GM19351 (cell line): ENCODE measurements at regions not wholly inside any gene's neighbourhood (a gene's known extent, or its start where the extent isn't known, plus 50 kb on each side); places are given as distances from the start of the nearest gene placed in this dataset.

Source experiments
- ATAC-seq: cut with Tn5 transposase; IDR thresholded peaks from one replicate; pipeline ENCODE4 v1.9.1; 2021; ENCODE audit warnings: mild to moderate bottlenecking, moderate library complexity; ENCODE audit not compliant: unreplicated experiment

GRCh38 chr13:34001389-34001788 lies 183.4 kb downstream of the RFC3 start:
- ATAC-seq = no peak

GRCh38 chr13:34002141-34002540 lies 184.2 kb downstream of the RFC3 start:
- no peak for ATAC-seq

GRCh38 chr13:34002924-34003323 lies 185.0 kb downstream of the RFC3 start:
- no peak for ATAC-seq

- no peak for ATAC-seq
These were observed 185.7 kb downstream of the RFC3 start for GRCh38 chr13:34003656-34004055.

GRCh38 chr13:34004676-34005075 lies 186.7 kb downstream of the RFC3 start:
- ATAC-seq = no peak

- no peak for ATAC-seq
These were observed 188.1 kb downstream of the RFC3 start for GRCh38 chr13:34006011-34006410.

GRCh38 chr13:34011552-34012085 lies 193.7 kb downstream of the RFC3 start:
- no peak for ATAC-seq

- no peak for ATAC-seq
These were observed 194.4 kb downstream of the RFC3 start for GRCh38 chr13:34012382-34012781.

GRCh38 chr13:34013061-34013460 lies 195.1 kb downstream of the RFC3 start:
- no peak for ATAC-seq

- no peak for ATAC-seq
These were observed 199.3 kb downstream of the RFC3 start for GRCh38 chr13:34017231-34017630.

- no peak for ATAC-seq
These were observed 201.9 kb downstream of the RFC3 start for GRCh38 chr13:34019870-34020269.

GRCh38 chr13:34020388-34020787 lies 202.4 kb downstream of the RFC3 start:
- ATAC-seq = no peak

GRCh38 chr13:34021619-34022018 lies 203.7 kb downstream of the RFC3 start:
- no peak for ATAC-seq

GRCh38 chr13:34025746-34026145 lies 207.8 kb downstream of the RFC3 start:
- no peak for ATAC-seq

- ATAC-seq = no peak
These were observed 208.4 kb downstream of the RFC3 start for GRCh38 chr13:34026308-34026707.

GRCh38 chr13:34028496-34029442 lies 210.8 kb downstream of the RFC3 start:
- ATAC-seq = no peak

GRCh38 chr13:34030782-34031181 lies 212.8 kb downstream of the RFC3 start:
- ATAC-seq = no peak

GRCh38 chr13:34031610-34032009 lies 213.7 kb downstream of the RFC3 start:
- no peak for ATAC-seq

GRCh38 chr13:34034411-34034810 lies 216.5 kb downstream of the RFC3 start:
- no peak for ATAC-seq

GRCh38 chr13:34035178-34035577 lies 217.2 kb downstream of the RFC3 start:
- no peak for ATAC-seq

- ATAC-seq = no peak
These were observed 217.9 kb downstream of the RFC3 start for GRCh38 chr13:34035676-34036325.
